GM19463 (cell line): ENCODE measurements at regions not wholly inside any gene's neighbourhood (a gene's known extent, or its start where the extent isn't known, plus 50 kb on each side); places are given as distances from the start of the nearest gene placed in this dataset.

ENCODE experiments used
- ATAC-seq: cut with Tn5 transposase; IDR thresholded peaks from one replicate; pipeline ENCODE4 v1.9.1; 2021; ENCODE audit warnings: mild to moderate bottlenecking, moderate library complexity; ENCODE audit not compliant: unreplicated experiment

DNA sequence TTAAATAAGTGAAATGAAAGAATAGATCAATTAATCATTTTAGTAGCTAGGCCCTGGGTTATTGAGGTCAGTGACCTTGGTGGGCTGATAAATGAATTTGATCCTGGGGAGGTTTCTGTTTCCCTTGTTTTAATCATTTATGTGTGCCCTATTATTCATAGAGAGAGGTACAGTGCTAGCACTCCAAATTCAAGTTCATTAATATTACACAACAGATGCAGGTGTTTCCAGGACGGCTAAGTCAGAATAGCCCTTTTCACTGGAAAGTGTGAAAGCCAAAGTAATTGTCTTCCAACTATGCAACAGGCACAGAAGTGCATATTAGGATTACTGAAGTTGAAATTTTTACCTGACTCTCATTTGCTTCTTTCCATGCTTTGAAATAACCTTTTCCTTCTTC is 61.7 kb upstream of the SGK1 start:
- no peak for ATAC-seq

DNA sequence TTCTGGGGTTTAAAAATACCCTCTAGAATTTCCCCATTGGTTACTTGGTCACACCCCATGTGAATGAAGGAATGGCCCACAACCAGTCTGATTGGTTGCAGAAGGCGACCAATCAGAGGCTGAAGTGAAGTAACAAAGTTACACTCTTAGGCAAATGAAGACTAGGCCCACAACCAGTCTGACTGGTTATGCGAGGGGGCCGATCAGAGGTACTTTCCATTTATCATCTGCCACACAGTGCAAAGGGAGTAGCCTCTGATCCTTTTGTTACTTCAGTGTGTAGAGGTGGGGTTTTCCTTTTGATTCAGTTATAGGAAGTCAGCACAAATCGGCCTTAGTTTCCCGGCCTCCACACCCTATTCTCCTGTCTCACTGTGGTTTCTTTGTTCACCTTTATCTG is 61.2 kb upstream of the SGK1 start:
- ATAC-seq, result peak; percentile 90

DNA sequence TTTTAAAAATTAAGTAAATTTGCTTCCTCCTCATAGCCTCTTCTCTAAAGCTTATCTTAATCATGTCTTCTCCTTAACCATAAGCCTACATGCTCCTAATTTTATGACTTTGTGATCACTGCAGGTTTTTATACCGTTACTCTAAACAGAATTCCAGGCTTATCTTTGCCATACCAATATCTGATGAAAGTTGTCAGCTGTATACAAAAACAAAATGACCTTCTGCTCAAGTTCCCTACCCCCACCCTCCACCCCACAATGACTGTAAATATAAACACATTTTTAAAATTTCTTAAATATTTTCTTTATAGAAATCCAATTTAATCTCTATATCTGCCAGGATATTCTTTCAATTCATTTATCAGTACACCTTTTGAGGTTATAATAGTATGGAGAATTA is 60.5 kb upstream of the SGK1 start:
- no peak for ATAC-seq

DNA sequence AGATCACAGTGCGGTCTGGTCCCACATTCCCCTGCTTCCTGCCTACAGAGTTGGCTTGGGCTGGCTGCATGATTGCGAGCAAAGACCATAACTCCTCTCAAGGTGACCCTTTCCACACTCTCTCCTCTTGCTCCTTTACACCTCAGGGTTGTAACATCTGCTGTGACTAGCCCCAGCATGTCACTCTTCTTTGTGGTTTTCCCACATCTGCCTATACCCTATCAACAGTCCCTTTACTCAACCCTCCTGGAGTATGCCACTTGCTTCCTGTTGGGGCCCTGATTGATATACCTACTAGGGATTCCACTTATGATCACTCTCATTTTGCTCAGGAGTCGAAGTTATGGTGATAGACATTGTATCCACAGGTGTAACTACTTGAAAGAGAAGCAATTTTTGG is 58.9 kb upstream of the SGK1 start:
- no peak for ATAC-seq

DNA sequence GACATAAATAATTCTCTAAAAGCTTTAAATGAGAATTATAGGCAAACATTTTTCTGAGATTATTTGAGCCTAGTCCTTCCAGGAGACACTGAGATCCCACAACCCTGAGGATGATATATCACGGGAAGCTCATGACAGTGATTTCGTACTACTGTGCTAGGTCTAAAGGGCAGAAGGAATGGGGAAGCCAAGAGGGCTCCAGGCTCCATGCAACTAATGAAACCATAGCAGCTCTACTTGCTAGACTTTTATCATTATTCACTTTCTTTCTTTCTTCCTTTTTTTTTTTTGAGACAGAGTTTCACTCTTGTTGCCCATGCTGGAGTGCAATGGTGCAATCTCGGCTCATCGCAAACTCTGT is 57.3 kb upstream of the SGK1 start:
- no peak for ATAC-seq

DNA sequence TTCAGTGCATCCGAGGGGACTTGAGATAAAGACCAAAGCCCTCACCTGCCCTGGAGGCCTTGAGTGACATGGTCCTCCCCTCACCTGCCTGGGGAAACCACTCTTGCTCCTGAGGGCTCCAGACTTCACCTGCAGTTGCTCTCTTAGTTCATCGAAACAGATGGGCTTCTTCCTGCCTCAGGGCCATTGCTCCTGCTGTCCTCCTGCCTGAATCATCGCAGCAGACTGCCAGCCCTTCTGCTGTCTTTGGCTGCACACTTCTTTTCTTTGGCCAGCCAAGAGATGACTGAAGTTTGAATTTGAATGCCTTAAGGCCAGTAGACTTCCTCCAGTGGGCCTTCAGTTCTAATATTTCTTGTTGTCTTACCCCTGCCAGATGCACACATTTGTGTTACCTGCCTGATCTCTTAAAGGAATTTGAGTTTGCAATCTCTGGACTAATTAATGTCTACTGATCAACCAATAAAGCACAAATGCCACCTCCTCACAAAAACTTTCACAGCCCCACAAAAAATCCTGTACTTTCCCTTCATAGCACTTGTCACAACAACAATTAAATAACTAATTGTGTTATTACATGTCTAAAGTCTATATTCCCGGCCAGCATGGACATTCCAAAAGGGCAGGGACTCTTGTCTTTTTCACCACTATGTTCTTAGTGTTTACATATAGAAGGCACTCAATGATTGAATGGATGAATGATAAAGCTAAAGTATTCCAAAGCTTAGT is 56.7 kb upstream of the SGK1 start:
- no peak for ATAC-seq

DNA sequence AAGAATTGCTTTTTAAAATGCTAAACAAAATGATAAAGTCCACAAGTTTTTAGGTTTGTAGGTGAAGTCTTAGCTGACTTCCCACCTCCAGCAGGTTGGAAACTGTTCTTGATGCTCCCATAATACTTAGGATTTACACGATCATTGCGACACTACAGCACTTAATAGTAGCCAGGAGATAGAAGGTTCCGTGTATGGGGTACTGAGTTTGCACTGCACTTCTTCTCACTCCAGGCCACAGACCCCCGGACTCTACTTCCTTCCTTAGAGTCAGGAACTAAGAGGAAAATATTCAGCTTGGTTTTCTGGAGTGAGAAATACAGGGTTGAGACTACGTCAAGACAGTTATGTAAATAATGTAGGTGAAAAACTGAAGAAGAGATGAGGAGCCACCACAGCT is 56.1 kb upstream of the SGK1 start:
- ATAC-seq, result no peak

DNA sequence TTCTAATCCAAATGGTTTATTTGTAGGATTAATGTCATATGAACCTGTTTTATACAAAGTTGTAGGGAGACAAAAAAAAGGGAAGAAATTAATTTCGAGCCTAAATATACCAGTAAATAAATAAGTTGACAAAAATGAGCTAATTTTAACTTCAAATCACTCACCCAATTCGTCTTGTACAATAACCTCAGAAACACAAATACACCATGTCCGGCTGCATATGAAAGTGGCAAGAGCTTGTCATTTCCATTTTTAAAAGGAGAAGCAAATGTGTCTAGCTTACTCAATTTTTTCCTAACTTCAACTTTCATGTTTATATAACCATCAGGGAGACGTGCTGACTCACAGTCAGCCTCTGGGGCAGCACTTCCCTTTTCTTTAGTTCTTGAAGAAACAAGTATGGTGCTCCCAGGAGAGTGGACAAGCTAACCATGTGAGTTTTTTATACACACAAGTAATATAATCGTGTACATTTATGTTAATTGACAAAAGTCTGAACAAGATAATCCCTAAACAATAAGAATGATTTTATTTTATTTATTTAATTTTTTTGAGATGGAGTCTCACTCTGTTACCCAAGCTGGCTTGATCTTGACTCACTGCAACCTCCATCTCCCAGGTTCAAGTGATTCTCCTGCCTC is 55.5 kb upstream of the SGK1 start:
- ATAC-seq, result peak; percentile 88

DNA sequence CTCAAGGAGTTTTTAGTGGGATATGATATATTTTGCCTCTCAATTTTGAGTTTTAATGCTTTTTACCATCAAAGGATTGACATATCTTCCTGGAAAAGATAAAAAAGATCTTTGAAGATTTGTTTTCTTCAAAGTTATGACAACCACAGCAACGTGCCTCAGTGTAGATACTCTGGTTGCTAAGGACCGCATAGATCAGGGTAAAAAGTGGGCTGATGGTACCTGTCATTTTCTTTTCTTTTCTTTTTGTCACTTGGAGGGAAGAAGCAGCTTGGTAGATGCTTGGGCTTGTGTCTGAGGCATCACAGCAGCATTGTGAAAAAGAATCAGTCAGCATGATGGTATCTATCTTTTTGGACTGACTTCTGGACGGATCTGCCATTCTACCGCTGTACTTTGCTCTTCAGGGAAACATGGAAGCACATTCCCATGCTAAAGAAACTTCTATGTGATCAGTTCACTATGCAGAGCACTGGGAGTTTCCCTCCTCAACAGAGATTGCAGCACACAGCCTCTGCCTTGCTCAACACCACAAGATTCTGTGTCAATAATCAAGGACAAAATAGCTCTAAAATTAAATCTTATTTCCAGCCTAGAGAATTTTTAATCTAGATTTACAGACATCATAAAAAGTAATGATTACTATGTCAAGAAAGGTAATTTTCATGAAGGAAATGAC is 54.8 kb upstream of the SGK1 start:
- ATAC-seq, result peak; percentile 26

DNA sequence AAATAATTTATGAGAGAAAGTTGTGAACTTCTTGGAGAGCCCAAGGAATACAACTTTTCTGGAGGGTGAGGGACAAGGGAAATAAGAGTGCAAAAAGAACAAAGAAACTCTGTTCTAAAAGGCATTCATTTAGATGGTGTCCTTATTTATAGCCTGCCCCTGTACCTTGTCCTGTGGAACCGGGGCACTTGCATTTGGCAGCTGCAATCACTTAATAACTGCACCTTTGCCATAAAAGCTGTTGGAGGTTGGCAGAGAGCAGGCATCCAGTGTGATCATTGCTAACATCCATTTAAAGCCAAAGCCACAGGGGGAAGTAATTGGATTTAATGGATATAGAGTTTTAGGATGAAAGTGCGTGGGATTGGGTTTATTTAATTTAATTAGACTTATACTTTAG is 50.8 kb upstream of the SGK1 start:
- ATAC-seq, result no peak
